Endometrium (tissue), 2 donors: ENCODE measurements at regions not wholly inside any gene's neighbourhood (a gene's known extent, or its start where the extent isn't known, plus 50 kb on each side); places are given as distances from the start of the nearest gene placed in this dataset.
"Not testable (repeated sequence)": the region's sequence is repeated elsewhere in the genome, so short reads cannot be mapped to it uniquely, and the experiment has no call there.

Experiments used
- FAIRE-seq: peaks from 2 replicates; lab custom pipeline; 2012; peaks lifted over from hg19 to GRCh38; lab: Jason Lieb, UNC
- donor health status: control.
- donor health status: control.

DNA sequence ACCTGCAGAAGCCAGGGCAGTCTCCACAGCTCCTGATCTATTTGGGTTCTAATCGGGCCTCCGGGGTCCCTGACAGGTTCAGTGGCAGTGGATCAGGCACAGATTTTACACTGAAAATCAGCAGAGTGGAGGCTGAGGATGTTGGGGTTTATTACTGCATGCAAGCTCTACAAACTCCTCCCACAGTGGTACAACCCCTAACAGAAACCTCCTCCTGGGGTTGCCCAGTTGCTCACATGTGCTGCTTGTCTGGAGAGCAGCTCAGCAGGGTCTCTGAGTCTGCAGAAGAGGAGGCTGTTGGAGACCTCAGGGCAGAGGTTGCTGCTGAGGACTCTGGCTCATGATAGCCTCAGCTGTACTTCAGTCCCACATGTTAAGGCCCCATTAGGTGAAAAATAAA is 1269.1 kb downstream of the RPIA start:
- FAIRE-seq: not testable (repeated sequence)

DNA sequence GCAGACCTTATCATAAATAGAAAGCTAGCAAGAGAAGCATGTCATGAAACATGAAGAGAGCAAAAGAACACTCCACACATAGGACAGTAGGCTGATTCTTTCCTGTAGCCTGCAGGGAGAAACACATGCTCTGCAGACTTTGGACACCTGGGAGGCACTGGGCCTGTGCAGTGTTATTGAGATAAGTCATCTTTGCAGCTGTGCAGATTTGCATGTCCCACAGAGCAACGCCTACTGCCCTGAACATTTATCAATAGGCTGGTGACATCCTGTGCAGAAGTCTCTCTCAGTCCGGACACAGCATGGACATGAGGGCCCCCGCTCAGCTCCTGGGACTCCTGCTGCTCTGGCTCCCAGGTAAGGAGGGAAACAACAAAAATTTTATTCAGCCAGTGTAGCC is 1277.1 kb downstream of the RPIA start:
- not testable (repeated sequence) for FAIRE-seq

DNA sequence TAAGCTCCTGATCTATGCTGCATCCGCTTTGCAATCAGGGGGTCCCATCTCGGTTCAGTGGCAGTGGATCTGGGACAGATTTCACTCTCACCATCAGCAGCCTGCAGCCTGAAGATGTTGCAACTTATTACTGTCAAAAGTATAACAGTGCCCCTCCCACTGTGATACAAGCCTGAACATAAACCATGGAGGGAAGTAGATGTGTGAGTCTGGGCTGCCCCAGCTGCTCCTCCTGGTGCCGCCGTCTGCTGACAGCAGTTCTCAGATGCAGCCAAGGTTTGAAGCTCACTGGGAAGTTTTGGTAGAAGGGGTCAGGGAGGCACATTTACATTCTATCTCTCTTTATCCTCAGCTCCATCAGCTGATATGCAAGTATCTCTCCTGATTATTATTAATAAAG is 1277.7 kb downstream of the RPIA start:
- not testable (repeated sequence) for FAIRE-seq

DNA sequence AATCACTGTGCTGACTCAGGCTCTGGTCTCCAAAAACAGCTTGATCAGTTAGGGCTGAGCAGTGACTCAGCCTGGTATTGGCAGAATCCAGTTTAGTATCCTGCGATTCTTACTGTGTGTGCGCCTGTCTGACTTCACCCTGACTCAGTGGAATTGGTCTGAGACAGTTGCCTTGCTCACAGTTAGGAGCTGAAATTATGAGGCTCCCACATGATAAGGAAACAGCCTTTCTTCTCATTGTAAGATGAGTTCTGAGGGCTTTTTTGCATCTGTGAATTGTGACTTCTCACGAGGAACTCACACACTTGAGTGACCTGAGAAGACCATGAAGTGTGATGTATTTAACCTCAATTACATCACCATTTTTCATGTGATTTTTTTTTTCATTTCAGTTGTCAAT is 1282.4 kb downstream of the RPIA start:
- FAIRE-seq: not testable (repeated sequence)

DNA sequence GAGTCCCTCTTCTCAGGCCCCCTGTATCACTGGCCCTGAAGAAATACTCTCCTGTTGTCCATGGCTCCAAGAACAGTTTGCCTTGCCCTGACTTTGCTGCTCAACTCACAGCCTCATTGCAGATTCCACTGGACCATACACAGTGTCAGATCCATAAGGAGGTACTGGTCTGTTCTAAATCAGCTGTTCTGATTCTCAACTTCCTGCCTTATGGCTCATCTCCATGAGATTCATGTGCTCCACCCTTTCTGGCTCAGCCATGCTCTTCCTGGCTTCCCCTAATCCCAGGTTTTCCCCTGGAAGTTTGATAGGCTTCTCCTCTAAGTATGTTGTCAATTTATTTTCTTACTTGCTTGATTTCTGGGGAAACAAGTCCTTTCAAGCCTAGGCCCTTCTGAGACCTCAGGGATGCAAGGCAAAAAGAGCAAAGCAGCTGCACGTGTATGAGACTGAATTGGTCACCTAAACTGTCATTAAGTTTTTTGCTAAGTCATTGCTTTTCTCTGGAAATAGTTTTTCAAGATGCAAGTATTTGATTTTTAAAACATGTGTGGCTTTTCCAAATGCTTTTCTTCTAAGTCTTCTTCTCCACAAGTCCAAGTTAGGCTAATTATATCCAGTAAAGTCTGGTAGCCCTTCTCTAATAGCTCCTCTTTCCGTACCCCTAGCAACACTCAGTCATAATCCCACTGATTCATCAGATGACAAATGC is 1288.5 kb downstream of the RPIA start:
- not testable (repeated sequence) for FAIRE-seq

DNA sequence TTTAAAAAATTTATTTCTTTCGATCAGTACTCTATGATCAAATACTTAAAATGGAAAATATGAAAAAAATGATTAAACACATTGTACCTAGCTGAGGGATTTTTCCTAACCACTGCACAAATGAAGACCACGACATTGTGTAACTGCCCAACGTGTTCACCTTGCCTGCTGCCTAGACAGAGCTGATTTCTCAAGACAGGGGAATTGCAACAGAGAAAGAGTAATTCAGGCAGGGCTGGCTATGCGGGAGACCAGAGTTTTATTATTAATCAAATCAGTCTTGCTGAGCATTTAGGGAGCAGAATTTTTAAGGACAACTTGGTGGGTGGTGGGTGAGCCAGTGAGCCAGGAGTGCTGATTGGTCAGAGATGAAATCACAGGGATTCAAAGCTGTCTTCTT is 1290.8 kb downstream of the RPIA start:
- not testable (repeated sequence) for FAIRE-seq

DNA sequence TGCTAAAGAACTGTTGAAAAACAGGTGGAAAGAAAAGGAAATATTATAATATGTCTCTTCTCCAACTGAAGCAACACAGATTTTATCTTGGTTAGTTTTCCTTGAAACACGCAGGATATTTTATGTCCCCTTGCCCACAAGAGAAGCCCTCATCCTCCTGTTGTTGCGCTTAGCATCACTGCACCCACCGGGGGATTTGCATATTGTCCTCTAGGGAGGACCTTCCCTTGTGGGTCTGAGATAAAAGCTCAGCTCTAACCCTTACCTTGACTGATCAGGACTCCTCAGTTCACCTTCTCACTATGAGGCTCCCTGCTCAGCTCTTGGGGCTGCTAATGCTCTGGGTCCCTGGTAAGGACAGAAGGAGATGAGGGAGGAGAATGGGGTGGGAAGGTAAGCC is 1294.2 kb downstream of the RPIA start:
- FAIRE-seq: not testable (repeated sequence)

DNA sequence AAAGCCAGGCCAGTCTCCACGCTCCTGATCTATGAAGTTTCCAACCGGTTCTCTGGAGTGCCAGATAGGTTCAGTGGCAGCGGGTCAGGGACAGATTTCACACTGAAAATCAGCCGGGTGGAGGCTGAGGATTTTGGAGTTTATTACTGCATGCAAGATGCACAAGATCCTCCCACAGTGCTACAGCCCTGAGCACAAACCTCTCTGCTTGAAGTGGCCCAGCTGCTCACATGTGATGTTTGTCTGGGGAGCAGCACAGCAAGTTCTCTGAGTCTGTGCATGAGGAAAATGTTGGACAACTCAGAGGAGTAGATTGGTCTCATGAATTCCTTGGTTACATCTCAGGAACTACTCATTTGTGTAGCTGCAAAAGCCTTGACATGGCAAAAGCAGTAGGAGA is 1295.1 kb downstream of the RPIA start:
- FAIRE-seq: not testable (repeated sequence)

DNA sequence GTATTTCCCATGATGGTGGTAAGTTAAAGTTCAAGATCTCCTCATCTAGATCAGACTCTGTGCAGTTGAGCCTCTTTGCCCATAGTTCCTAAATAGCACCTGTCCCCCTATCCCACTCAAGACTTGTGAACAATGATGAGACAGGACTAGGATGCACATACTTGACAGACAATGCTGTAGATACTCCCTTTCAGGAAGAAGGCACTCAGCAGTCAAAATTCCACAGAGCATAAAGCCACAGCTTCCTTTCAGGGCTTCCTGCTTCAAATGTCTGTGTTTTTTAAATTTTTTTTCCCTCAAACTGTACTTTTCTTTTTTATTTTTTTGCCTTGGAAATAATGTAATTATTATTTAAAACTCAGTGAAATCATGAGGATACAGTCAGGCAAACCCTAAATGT is 1305.3 kb downstream of the RPIA start:
- FAIRE-seq: not testable (repeated sequence)

DNA sequence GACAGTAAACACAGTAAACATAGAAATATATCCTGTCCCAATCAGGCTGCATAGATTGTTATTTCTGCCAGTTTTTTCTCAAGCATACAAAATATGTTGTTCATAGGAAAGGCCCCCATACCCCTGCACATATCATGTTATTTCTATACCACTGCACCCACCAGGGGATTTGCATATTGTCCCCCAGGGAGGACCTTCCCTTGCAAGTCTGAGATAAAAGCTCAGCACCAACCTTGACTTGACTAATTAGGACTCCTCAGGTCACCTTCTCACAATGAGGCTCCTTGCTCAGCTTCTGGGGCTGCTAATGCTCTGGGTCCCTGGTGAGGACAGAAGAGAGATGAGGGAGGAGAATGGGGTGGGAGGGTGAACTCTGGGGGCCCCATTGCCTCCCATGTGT is 1313.1 kb downstream of the RPIA start:
- not testable (repeated sequence) for FAIRE-seq

DNA sequence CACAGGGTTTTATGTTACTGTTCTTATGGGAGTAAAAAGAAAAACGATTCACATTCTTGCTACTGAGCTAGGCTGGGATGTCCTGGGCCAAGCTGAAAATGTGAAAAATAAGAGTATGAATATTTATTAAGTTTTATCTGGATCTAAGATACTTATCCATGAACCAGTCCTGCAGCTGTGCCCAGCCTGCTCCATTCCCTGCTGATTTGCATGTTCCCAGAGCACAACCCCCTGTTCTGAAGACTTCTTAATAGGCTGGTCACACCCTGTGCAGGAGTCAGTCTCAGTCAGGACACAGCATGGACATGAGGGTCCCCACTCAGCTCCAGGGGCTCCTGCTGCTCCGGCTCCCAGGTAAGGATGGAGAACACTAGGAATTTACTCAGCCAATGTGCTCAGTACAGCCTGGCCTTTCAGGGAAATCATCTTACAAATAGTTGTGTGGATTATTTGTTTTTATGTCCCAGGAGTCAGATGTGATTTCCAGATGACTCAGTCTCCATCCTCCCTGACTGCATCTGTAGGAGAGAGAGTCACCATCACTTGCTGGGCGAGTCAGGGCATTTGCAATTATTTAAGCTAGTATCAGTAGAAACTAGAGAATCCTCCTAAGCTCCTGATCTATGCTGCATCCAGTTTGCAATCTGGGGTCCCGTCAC is 1319.1 kb downstream of the RPIA start:
- not testable (repeated sequence) for FAIRE-seq

DNA sequence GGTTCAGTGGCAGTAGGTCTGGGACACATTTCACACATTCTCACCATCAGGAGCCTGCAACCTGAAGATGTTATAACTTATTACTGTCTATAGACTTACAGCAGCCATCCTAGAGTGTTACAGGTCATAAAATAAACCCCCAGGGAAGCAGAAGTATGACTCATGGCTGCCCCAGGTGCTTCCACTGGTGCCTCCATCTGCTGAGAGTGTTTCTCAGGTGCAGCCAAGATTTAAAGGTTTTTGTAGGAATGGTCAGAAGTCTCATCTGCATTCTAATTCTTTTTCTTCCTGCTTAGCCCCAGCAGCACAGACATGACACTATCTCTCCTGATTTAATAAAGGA is 1319.6 kb downstream of the RPIA start:
- not testable (repeated sequence) for FAIRE-seq

DNA sequence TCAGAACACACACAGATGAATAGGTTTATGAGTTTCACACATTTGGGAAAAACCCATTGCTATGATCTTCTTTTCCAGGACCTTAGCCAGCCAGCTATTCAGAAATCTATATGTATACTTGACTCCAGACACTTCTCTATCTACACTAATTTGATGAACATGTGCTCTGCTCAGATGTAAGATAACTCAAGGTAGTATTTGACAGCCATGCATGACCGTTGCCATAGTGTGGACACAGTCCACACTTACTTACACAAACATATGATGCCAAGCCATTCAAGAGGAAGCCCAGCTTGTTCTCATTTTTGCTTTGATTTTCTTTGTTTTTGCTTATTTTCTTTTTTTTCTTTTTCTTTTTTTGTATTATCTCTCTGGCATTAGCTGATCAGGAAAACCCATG is 1328.4 kb downstream of the RPIA start:
- not testable (repeated sequence) for FAIRE-seq

DNA sequence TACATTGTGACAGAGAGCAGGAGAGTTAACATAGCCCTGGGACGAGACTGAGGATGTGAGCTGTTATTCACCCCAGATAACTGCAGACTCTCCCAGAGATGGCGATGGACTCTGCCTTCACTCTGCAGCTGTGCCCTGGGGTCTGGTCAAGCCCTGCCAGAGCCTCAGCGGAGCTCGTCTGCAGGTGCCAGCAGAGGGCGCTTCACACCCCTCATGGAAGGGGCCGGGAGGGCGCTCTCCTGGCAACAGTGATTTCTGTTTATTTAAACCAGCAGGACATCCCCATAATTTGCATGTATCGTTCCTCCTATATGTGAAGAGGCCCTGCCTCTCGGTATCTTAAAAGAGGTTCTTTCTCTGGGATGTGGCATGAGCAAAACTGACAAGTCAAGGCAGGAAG is 1329.8 kb downstream of the RPIA start:
- FAIRE-seq: not testable (repeated sequence)

DNA sequence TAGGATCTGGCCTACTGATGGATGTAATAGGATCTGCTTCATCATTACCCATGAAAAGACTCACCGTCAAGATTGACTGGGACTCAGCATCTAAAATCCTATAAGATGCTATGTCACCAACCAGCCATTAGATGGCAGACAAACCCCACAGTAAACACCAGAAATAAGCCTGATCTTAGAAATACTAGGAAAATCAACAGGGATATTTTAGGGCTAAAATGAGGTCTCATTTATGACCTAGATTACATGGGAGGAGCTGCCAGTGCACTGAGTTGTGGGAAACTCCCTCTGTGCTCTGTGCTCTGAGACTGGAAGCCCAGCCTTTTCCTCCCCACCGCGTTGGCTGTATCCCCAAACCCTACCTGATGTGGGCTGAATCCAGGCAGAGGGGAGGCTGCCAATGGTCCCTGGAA is 1335.8 kb downstream of the RPIA start:
- peak; percentile 93 for FAIRE-seq

DNA sequence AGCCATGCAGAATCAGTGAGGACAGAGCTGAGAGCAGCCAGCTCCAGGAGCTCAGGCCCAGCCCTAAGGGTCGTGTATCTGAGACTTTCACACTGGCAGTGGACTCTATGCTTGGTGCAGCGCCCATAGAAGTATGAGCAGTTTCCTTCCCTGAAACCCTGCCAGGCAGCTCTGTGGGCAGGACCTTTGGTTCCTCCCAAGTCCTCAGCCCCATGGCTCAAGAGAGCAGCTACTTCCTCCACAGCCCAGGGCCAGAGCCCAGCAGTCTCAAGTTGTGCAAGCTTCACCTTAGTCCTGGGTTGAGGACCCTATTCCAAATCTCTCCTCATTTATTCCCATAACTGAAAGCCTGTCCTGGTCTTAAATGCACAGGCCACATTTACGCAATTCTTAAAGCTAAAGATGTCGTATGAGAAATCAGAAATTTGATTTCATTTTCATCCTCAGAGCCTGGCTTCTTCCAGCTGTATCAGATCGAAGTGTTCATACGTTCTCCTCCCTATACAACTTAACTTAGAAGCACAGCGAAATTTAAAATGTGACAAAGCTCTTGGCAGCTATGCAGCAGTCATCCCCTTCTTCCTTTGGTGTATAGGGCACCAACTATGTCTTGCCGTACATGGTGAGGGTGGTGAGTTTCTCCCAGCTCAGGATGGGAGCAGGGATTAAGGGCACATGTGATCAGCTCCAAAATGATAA is 1337.1 kb downstream of the RPIA start:
- not testable (repeated sequence) for FAIRE-seq

DNA sequence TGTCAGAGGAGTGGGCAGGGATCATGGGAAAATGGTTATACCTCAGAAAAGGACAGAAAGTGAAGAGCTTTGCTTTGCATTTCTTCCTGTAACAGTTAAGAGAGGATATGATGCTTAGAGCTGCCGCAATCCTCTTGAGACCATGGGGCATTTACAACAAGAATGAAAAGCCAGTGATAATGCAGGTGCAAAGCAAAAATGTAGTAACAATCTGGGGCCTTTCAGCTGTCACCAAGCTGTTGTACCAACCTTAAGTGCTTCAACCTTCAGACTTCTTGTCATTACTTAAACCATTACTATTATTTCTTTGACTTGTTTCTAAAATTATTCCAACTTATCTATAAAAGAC is 1337.6 kb downstream of the RPIA start:
- FAIRE-seq: not testable (repeated sequence)

DNA sequence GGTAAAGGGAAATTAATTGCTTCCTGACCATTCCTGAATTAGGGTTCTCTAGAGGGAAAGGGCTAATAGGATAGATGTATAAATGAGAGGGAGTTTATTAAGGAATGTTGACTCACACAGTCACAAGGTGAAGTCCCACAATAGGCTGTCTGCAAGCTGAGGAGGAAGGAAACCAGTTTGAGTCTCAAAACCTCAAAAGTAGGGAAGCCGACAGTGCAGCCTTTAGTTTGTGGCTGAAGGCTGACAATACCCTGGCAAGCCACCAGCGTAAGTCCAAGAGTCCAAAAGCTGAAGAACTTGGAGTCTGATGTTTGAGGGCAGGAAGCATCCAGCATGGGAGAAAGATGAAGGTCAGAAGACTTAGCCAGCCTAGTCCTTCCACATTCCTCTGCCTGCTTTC is 1340.8 kb downstream of the RPIA start:
- FAIRE-seq: not testable (repeated sequence)

DNA sequence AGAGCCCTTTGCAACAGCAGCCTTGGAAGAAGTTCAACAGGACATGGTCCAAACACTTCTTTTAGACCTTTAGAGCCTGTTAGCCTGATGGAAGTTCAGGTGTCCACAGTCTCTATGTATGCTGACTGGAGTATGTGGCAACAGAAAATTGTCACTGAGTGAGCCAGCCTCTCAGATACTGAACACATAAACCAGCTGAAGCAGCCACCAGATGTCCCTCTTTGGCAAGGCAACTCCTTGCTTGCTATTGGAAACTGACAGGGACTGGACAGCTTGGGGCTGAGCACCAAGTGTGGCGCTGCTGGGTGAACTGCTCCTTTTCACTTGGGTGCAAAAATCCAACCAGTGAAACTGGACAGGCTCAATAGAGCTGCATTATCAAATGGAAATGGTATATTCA is 1344.9 kb downstream of the RPIA start:
- not testable (repeated sequence) for FAIRE-seq

DNA sequence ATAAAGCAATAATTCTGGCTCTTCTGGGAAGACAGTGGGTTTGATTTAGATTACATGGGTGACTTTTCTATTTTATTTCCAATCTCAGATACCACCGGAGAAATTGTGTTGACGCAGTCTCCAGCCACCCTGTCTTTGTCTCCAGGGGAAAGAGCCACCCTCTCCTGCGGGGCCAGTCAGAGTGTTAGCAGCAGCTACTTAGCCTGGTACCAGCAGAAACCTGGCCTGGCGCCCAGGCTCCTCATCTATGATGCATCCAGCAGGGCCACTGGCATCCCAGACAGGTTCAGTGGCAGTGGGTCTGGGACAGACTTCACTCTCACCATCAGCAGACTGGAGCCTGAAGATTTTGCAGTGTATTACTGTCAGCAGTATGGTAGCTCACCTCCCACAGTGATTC is 1347.6 kb downstream of the RPIA start:
- not testable (repeated sequence) for FAIRE-seq

DNA sequence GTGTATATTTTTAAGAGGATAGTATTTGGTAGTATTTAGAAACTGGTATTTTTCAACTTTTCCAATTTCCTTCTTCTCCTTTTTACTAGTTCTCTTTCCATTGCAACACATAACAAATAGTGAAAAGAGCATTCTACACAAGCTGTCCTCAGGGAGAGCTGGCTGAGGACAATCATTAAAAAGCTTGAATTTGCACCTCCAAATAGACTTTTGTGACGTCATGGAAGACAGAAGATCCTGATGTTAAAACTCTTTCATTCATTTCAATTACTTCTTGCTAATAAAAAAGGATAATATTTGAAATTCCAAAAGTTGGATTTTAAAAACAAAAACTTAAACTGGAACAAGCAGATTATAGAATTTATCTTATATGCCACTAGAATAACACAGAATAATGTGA is 1356.3 kb downstream of the RPIA start:
- not testable (repeated sequence) for FAIRE-seq

DNA sequence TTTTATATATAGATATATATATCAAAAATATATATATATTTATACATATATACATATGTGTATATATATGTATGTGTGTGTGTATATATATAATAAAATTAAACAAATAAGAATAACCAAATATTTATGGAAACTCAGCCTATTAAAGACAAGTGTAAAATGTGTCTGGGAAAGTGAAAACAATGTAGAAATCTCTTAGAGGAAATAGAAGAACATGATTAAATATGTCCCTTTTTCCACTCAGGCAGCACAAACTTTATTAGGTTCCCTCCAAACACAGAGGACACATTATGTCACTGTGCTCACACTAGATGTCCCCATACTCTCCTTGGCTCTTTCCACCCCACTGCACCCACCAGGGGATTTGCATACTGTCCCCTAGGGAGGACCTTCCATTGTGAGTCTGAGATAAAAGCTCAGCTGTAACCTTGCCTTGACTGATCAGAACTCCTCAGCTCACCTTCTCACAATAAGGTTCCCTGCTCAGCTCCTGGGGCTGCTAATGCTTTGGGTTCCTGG is 1360.7 kb downstream of the RPIA start:
- FAIRE-seq: peak; percentile 85

DNA sequence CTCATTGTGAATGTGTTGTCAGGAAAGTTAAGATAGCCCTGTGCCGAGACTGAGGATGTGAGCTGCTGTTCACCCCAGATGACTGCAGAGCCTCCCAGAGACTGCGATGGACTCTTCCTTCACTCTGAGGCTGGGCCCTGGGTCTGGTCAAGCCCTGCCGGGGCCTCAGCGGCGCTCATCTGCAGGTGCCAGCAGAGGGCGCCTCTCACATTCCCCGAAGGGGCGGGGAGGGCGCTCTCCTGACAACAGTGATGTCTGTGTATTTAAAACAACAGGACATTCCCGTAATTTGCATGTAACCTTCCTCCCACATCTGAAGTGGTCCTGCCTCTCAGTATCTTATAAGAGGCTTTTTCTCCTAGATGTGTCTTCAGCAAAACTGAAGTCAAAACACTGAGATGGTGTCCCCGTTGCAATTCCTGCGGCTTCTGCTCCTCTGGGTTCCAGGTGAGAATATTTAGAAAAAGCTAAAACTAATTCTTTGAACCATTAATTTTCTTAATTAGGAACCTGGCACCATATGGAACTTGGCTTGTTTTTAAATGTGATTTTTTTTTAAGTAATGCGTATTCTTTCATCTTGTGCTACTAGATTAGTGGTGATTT is 1377.9 kb downstream of the RPIA start:
- no peak for FAIRE-seq
